ENCODE measurements at regions not wholly inside any gene's neighbourhood (a gene's known extent, or its start where the extent isn't known, plus 50 kb on each side); places are given as distances from the start of the nearest gene placed in this dataset.

DNA sequence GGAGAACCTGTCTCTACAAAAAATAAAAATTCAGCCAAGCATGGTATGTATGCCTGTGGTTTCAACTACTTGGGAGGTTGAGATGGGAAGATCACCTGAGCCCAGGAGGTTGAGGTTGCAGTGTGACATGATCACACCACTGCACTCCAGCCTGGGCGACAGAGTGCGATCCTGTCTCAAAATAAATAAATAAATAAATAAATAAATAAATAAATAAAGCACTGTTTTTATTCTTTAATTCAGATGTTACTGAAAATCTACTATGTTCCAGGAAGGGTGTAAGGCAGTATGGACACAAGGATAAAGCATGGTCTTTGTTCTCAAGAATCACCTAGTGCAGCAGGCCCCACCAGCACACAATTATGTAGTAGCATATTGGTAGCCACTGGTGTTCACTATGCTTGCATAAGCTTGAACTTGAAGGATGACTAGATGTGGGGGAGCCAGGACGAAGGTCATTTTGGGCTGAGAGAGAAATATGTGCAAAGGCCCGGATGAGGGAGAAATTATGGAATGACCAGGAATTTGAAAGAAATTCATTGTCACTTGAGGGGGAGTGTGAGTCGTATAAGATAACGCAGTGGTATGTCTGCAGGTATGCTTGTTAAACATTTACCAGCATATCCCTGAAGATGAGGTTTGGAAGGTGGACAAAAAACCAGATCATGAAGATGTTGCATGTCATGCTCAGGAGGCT lies 70.2 kb upstream of the CD180 start:
- no peak overlapping the region for H3K4me3 ChIP-seq (replicated peaks in 1 of 3)
- no peaks in the 10 kb centered on the region for H3K9me3 ChIP-seq
- no peak for DNase-seq
- intact Hi-C loops (cut with DNase I), result no loop called here
- H3K4me1 ChIP-seq, result peaks cover 29 to 46% of the 10 kb centered on the region in 2 donors
- no peaks in the 10 kb centered on the region for H3K27me3 ChIP-seq
- peak overlapping the region; percentile 93 to 96 (median 95) for H3K27ac ChIP-seq
- no peak for TF ChIP-seq POLR2A (IDR thresholded peaks at IDR 0.05)
- TF ChIP-seq, protein P1, sequence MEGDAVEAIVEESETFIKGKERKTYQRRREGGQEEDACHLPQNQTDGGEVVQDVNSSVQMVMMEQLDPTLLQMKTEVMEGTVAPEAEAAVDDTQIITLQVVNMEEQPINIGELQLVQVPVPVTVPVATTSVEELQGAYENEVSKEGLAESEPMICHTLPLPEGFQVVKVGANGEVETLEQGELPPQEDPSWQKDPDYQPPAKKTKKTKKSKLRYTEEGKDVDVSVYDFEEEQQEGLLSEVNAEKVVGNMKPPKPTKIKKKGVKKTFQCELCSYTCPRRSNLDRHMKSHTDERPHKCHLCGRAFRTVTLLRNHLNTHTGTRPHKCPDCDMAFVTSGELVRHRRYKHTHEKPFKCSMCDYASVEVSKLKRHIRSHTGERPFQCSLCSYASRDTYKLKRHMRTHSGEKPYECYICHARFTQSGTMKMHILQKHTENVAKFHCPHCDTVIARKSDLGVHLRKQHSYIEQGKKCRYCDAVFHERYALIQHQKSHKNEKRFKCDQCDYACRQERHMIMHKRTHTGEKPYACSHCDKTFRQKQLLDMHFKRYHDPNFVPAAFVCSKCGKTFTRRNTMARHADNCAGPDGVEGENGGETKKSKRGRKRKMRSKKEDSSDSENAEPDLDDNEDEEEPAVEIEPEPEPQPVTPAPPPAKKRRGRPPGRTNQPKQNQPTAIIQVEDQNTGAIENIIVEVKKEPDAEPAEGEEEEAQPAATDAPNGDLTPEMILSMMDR (IDR thresholded peaks at IDR 0.05), result no peak
- WGBS, 2 donors, result 96 to 97% methylated on average over 6 of the region's 6 CpGs
- H3K36me3 ChIP-seq, result no peaks in the 10 kb centered on the region

DNA sequence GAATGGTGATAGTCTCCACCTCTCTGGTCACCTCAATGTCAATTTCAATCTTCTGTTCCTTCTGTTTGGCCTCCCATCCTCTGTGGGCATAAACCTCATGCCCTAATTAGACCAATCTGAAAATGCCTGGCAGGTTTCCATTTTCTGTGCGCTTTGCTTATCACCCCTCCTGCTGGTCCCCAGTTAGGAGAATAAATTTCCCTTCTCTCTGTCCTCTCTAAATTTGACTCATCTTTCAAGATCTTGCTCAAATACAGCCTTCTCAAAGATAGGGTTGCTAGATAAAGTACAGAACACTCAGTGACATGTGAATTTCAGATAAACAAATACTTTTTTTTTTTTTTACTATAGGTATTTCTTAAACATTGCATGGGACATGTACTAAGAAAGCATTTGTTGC lies 69.4 kb upstream of the CD180 start:
- H3K4me1 ChIP-seq, result peaks cover 29 to 46% of the 10 kb centered on the region in 2 donors
- intact Hi-C loops (cut with DNase I), result no loop called here
- WGBS, 2 donors, result 92 to 93% methylated on average over 1 of the region's 1 CpG

DNA sequence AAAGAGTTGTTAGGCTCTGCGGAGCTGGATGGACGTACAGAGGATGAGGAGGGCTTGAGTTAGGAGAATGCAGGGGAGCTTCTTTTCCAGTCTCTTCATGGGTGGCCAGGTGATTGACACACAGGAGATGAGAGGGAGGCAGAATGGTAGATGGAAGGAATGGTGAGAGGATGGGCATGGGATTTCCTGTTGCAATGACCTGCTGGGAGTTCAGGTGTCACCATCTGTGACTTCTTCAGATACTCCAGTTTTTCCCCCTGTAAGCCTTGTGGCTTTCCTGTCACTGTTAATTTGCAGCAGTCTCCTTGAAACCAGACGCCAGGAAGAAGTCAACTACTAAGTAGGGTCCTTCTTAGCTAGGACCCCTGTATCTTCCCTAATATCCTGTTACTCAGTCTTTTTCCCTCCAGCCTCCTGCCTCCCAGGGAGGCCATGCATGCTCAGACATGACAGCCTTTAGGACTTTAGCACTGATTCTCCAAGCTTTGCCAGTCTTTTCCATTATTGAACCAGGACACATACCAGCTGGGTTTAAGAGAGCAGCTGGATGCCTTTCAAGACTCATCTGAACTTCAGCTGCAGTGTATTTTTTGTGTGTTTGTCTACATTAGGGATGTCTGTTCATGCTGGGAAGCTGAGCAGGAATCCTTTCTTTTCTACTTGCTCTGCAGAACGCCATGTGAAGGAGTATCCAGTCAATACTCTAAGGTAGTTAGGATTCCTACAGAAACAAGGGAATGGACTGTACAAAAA lies 67.2 kb upstream of the CD180 start:
- no peaks in the 10 kb centered on the region for H3K36me3 ChIP-seq
- no peak overlapping the region for H3K4me3 ChIP-seq (replicated peaks in 1 of 3)
- H3K27me3 ChIP-seq, result no peaks in the 10 kb centered on the region
- peaks cover 15 to 30% of the 10 kb centered on the region in 2 donors for H3K4me1 ChIP-seq
- H3K27ac ChIP-seq, result no peak overlapping the region
- DNase-seq, result no peak
- 96% methylated on average over 4 of the region's 4 CpGs for WGBS, 2 donors
- TF ChIP-seq, protein P1 (IDR thresholded peaks at IDR 0.05), result no peak
- no peak for TF ChIP-seq POLR2A (IDR thresholded peaks at IDR 0.05)
- H3K9me3 ChIP-seq, result no peaks in the 10 kb centered on the region
- intact Hi-C loops (cut with DNase I), result no loop called here

More for the DNA sequence above, 69.4 kb upstream of the CD180 start:
- no peaks in the 10 kb centered on the region for H3K36me3 ChIP-seq
- no peak overlapping the region for H3K27ac ChIP-seq
- H3K9me3 ChIP-seq, result no peaks in the 10 kb centered on the region
- DNase-seq, result no peak
- no peak for TF ChIP-seq POLR2A (IDR thresholded peaks at IDR 0.05)
- TF ChIP-seq, protein P1 (IDR thresholded peaks at IDR 0.05), result no peak
- H3K4me3 ChIP-seq (replicated peaks in 1 of 3), result no peak overlapping the region
- no peaks in the 10 kb centered on the region for H3K27me3 ChIP-seq

DNA sequence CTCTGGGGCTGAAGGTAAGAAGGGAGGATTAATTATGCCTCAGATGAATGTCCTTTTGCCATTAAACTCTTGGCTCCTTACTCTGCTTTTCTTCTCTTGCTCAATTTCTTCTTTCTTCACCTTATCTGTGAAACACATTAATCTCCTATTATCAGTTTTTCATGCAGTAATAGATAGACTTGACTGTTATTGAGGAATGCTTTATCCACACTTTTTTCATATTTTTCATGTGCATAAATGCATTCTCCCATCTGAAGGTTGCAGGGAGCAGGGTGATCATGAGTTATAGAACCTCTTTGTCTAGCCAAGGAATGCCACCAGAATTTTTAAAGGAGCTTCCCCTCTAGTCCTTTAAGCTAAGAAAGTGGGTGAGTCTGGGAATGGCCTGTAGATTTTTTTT lies 66.4 kb upstream of the CD180 start:
- no peaks in the 10 kb centered on the region for H3K36me3 ChIP-seq
- TF ChIP-seq, protein P1 (IDR thresholded peaks at IDR 0.05), result no peak
- no peak for TF ChIP-seq POLR2A (IDR thresholded peaks at IDR 0.05)
- DNase-seq, result no peak
- no peak overlapping the region for H3K27ac ChIP-seq
- H3K27me3 ChIP-seq, result no peaks in the 10 kb centered on the region
- intact Hi-C loops (cut with DNase I), result no loop called here
- no peaks in the 10 kb centered on the region for H3K9me3 ChIP-seq
- no peak overlapping the region for H3K4me3 ChIP-seq (replicated peaks in 1 of 3)
- peaks cover 7 to 24% of the 10 kb centered on the region in 2 donors for H3K4me1 ChIP-seq

- H3K36me3 ChIP-seq, result no peaks in the 10 kb centered on the region
- intact Hi-C loops (cut with DNase I), result no loop called here
- peaks cover 2 to 23% of the 10 kb centered on the region in 2 donors for H3K4me1 ChIP-seq
- 74 to 76% methylated on average over 5 of the region's 5 CpGs for WGBS, 2 donors
- H3K27me3 ChIP-seq, result no peaks in the 10 kb centered on the region
- H3K9me3 ChIP-seq, result no peaks in the 10 kb centered on the region
- no peak for DNase-seq
- no peak overlapping the region for H3K4me3 ChIP-seq (replicated peaks in 1 of 3)
- TF ChIP-seq POLR2A (IDR thresholded peaks at IDR 0.05), result no peak
- no peak overlapping the region for H3K27ac ChIP-seq
These were observed 65.6 kb upstream of the CD180 start for GRCh38 chr5:67262206-67262605.
